ENCODE measurements at regions not wholly inside any gene's neighbourhood (a gene's known extent, or its start where the extent isn't known, plus 50 kb on each side); places are given as distances from the start of the nearest gene placed in this dataset.

DNA sequence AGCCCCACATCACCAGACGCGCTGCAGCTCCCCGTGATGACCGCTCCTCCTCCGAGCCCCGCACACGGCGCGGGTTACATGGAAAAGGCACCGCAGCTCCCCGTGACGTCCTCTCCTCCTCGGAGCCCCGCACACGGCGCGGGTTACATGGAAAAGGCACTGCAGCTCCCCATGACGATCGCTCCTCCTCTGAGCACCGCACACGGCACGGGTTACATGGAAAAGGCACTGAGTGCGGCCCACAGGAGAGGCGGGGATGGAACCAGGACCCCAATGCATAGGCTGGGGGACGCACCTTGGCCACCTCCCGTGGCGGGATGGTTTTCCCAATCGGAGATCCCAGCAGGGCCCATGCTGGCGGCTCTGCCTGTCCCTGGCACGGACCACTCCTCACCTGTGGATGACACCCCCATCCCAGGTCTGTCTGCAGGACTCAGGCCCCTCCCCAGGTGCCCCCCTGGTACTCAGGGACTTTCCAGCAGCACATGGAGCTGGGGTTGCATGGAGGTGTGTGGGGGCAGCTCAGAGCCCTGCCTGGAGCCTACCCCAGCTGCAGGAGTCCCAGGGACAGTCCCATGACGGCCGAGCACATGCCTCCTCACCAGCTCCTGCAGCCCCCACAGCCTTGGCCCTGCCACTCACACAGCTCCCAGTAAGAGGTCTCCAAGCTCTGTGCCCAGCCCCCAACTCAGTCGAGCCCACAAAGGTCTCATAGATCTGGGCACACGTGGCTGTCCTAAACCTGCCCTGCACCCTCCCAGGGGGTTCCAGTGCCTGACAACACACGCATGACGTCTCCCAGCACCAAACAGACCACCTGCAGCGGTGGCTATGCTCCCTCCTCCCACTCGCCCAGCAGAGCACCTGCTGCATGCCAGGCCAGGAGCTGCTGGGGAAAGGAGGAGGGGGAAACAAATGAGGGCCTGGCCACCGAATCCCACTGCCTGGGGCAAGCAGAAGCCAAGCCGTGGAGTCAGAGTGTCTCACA, 166.6 kb downstream of the BRD1 start:
- intact Hi-C loops (cut with micrococcal nuclease; ENCODE audit: unreplicated experiment), result no loop called here
- ChIA-PET POLR2A (no interaction called here), CTCF (no interaction called here)
- no peak overlapping the region for H3K4me3 ChIP-seq (ENCODE audit: low read depth in 2 of 2, low read length in 2 of 2)
- TF ChIP-seq POLR2AphosphoS5 (IDR thresholded peaks at IDR 0.05; ENCODE audit: low read depth, low read length), result no peak
- no peak for TF ChIP-seq SIN3A (IDR thresholded peaks at IDR 0.05; ENCODE audit: borderline replicate concordance, insufficient read depth, low read depth, low read length)
- TF ChIP-seq TCF7L2 (IDR thresholded peaks at IDR 0.05; ENCODE audit: low read depth, low read length), result no peak
- TF ChIP-seq REST (IDR thresholded peaks at IDR 0.05; ENCODE audit: insufficient read depth in 1 of 2, low read depth in 2 of 2, low read length in 1 of 2), result no peak
- TF ChIP-seq CTCF (IDR thresholded peaks at IDR 0.05), result no peak
- in situ Hi-C loops (cut with HindIII; ENCODE audit: low pct_unique_long_range_greater_than_20kb, low sequenced_read_pairs), result no loop called here
- H3K27me3 ChIP-seq (ENCODE audit: control insufficient read depth, insufficient read depth, low read length), result no peaks in the 10 kb centered on the region
- no TSS peak for BruUV-seq (replicated peaks)
- H3K36me3 ChIP-seq (ENCODE audit: control insufficient read depth, insufficient read depth, low read length), result no peaks in the 10 kb centered on the region
- no peak for ATAC-seq
- no peak for DNase-seq (ENCODE audit: low read depth, low spot score)
- no peaks in the 10 kb centered on the region for H3K9me3 ChIP-seq (ENCODE audit: control insufficient read depth, insufficient read depth, low read depth, low read length)
- H3K4me1 ChIP-seq (ENCODE audit: control insufficient read depth, insufficient read depth, low read length), result no peaks in the 10 kb centered on the region
- H3K27ac ChIP-seq (ENCODE audit: low read length), result no peak overlapping the region

DNA sequence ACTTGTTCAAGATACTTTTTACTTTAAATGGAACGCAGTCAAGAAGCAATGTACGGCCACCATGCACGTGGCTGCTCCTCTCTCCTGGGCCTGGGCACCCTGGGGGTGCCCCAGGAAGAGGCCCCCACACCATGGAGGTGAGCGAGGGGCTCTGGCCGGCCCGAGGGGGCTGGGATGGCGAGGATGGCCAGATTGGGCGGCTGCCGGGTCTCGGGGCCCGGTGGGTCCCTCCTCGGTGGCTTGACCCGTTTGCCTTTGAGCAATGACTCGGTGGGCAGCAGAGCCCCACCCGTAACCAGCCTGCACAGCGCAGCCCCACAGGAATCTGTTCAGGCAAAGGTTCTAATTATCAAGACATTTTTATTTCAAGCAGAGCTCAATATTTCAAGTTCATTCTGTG, 167.4 kb downstream of the BRD1 start:
- CTCF ChIA-PET, result no interaction called here
- H3K36me3 ChIP-seq (ENCODE audit: control insufficient read depth, insufficient read depth, low read length), result no peaks in the 10 kb centered on the region
- no peak overlapping the region for H3K4me3 ChIP-seq (ENCODE audit: low read depth in 2 of 2, low read length in 2 of 2)
- no peaks in the 10 kb centered on the region for H3K9me3 ChIP-seq (ENCODE audit: control insufficient read depth, insufficient read depth, low read depth, low read length)
- H3K27me3 ChIP-seq (ENCODE audit: control insufficient read depth, insufficient read depth, low read length), result no peaks in the 10 kb centered on the region
- TF ChIP-seq REST (IDR thresholded peaks at IDR 0.05; ENCODE audit: insufficient read depth in 1 of 2, low read depth in 2 of 2, low read length in 1 of 2), result no peak
- no peak for TF ChIP-seq SIN3A (IDR thresholded peaks at IDR 0.05; ENCODE audit: borderline replicate concordance, insufficient read depth, low read depth, low read length)
- TF ChIP-seq POLR2AphosphoS5 (IDR thresholded peaks at IDR 0.05; ENCODE audit: low read depth, low read length), result no peak
- no peak for TF ChIP-seq TCF7L2 (IDR thresholded peaks at IDR 0.05; ENCODE audit: low read depth, low read length)
- TF ChIP-seq CTCF (IDR thresholded peaks at IDR 0.05), result no peak
- H3K4me1 ChIP-seq (ENCODE audit: control insufficient read depth, insufficient read depth, low read length), result no peaks in the 10 kb centered on the region
- no peak overlapping the region for H3K27ac ChIP-seq (ENCODE audit: low read length)
- ATAC-seq (no peak), DNase-seq (ENCODE audit: low read depth, low spot score) (no peak)
- POLR2A ChIA-PET, result no interaction called here
- intact Hi-C loops (cut with micrococcal nuclease; ENCODE audit: unreplicated experiment) (no loop called here), in situ Hi-C loops (cut with HindIII; ENCODE audit: low pct_unique_long_range_greater_than_20kb, low sequenced_read_pairs) (no loop called here)
- no TSS peak for BruUV-seq (replicated peaks)

Measured in Panc1 (cell line).